Activated CD4-positive, alpha-beta T cell treated with anti-CD3 and anti-CD28 coated beads for 24 hours (primary cell): ENCODE measurements at regions not wholly inside any gene's neighbourhood (a gene's known extent, or its start where the extent isn't known, plus 50 kb on each side); places are given as distances from the start of the nearest gene placed in this dataset.

Experiments
- DNase-seq, 2 donors: peaks; one replicate each; pipeline ENCODE4 v3.0.0-alpha.2; 2020; ENCODE audit warnings: low read depth in 2 of 2

- DNase-seq = no peak
Observed at GRCh38 chr22:27533105-27533745, 268.3 kb downstream of the MN1 start.

GRCh38 chr22:27534720-27535125 is 266.8 kb downstream of the MN1 start:
- no peak for DNase-seq

- DNase-seq = no peak
Observed at GRCh38 chr22:27535452-27535851, 266.1 kb downstream of the MN1 start.

- no peak for DNase-seq
Observed at GRCh38 chr22:27537501-27537900, 264.1 kb downstream of the MN1 start.

GRCh38 chr22:27538666-27539065 is 262.9 kb downstream of the MN1 start:
- no peak for DNase-seq

GRCh38 chr22:27540247-27540646 is 261.3 kb downstream of the MN1 start:
- no peak for DNase-seq

- DNase-seq = no peak
Observed at GRCh38 chr22:27540656-27541396, 260.7 kb downstream of the MN1 start.

- DNase-seq = no peak
Observed at GRCh38 chr22:27541836-27542235, 259.7 kb downstream of the MN1 start.

- no peak for DNase-seq
Observed at GRCh38 chr22:27542602-27543001, 259.0 kb downstream of the MN1 start.

GRCh38 chr22:27543460-27543859 is 258.1 kb downstream of the MN1 start:
- no peak for DNase-seq

- DNase-seq = no peak
Observed at GRCh38 chr22:27545085-27545484, 256.5 kb downstream of the MN1 start.

- DNase-seq = no peak
Observed at GRCh38 chr22:27546157-27546935, 255.2 kb downstream of the MN1 start.

GRCh38 chr22:27551402-27551801 is 250.2 kb downstream of the MN1 start:
- DNase-seq = no peak

- DNase-seq = no peak
Observed at GRCh38 chr22:27552176-27552575, 249.4 kb downstream of the MN1 start.

GRCh38 chr22:27552863-27553262 is 248.7 kb downstream of the MN1 start:
- DNase-seq = no peak

GRCh38 chr22:27554106-27554811 is 247.3 kb downstream of the MN1 start:
- DNase-seq = no peak

- no peak for DNase-seq
Observed at GRCh38 chr22:27554841-27555456, 246.6 kb downstream of the MN1 start.

- DNase-seq = no peak
Observed at GRCh38 chr22:27556371-27556770, 245.2 kb downstream of the MN1 start.

- DNase-seq = no peak
Observed at GRCh38 chr22:27557286-27558008, 244.1 kb downstream of the MN1 start.

- no peak for DNase-seq
Observed at GRCh38 chr22:27558658-27559371, 242.7 kb downstream of the MN1 start.
